HG02973 (cell line): ENCODE measurements at regions not wholly inside any gene's neighbourhood (a gene's known extent, or its start where the extent isn't known, plus 50 kb on each side); places are given as distances from the start of the nearest gene placed in this dataset.

Experiments used
- ATAC-seq: cut with Tn5 transposase; IDR thresholded peaks from one replicate; pipeline ENCODE4 v1.9.1; 2021; ENCODE audit warnings: moderate library complexity; ENCODE audit not compliant: unreplicated experiment

DNA sequence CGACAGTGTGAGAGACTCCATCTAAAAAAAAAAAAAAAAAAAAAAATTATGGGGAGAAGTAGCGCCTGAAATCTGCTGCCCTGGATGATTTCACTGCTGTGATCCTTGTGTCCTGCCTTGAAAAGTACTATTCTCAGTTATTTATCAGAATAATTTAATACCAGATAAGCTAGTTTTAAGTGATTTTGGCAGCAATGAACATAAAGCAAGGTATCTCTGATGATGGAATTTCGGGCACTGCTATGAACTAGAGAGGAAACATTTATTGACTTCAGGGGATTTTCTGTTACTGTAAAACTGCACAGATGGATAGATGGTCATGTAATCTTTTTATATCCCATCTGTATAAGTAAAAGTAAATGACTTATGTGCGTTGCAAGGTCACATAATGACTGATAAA lies 619.1 kb upstream of the ANKRD30A start:
- no peak for ATAC-seq

GRCh38 chr10:36504758-36505157 lies 620.6 kb upstream of the ANKRD30A start:
- ATAC-seq = no peak

DNA sequence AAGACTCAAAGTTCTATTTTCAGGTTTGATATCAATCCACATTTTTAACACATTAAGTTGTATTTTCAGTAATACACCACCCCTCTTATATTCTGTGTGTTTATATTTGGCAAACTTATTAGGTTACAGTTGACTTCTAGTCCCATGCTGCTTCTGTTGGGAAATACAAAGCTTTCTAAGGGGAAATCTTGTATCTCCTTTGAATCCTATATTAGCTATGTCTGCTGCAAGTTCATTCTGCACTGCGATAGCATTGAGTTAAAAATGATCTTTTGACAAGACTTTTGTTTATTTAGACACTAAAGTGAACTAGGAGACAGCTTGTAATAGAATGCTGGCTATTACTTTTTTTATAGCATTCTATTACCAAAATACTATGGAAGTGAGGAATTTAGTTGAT lies 625.1 kb upstream of the ANKRD30A start:
- no peak for ATAC-seq

DNA sequence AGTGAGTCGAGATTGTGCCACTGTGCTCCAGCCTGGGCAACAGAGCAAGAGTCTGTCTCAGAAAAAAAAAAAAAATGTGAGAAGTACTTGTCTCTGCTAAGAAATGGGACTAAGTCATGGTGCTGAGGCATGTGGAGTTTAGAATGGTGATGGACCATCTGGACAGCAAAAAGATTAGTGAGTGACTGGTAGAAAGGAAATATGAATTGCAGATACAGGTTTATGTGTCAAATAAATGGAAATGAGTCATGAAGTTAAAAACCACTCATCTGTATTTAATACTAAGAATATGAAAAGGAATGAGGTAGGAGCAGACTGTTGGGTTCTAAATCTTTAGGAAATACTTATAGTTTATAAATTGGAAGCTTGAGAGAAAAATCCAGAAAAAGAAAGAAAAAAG lies 625.7 kb upstream of the ANKRD30A start:
- no peak for ATAC-seq

GRCh38 chr10:36496758-36497157 lies 628.6 kb upstream of the ANKRD30A start:
- ATAC-seq = no peak

GRCh38 chr10:36494371-36494770 lies 631.0 kb upstream of the ANKRD30A start:
- ATAC-seq = no peak

DNA sequence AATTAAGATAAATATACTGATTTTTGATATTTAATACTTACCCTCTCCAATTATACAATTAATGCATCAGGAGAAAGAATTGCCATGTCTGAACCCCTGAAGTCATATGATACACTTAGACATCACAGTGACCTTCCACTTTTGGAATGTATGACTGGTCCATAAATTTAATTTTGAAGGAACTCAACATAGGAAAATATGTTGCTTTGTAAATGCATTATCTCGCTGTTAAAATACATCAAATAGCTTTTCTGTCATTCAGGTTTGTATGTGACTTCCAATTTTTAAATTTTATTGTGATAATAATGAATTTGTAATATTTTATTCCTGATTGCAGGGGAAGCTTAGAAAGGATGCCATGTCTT lies 631.9 kb upstream of the ANKRD30A start:
- ATAC-seq = no peak

DNA sequence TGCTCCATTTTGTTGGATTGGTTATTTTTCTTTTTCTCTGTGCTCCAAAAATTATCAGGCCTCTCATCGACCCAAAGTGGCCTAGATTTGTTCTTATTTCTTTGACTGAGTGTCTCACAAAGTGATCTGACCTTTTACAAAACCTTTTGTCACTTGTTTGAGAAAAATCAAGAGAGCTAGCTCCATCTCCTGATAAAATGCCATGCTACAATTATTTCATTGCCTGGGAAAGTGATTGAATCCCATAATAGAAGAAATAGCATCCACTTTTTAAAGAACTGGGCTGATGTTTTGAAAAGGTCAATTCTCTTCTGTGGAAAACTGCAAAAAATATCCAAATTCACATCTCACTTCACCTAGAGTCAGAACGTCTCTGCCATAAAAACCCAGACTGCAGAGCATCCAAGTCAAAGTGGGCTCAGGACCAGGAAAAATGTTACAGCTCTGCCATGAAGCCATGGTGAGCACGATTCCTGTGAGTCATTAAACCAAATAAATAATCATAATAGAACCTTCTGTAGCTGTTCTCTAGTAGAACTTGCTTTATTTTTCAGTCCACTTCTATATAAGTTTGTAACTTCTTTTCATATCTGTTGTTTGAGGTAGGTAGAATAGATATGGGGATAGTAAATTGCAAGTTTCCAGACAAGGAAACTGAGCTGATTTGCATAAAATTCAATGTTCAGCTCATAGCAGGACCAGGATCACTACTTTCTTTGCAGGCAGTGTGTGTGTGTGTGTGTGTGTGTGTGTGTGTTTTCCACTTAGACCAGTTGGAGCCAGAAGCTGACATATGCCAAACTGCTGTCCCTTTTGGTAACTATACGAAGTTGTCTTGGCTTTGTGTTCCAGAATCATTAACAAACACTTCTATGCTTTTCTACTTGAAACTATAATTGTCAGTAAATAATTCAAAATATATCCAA lies 632.5 kb upstream of the ANKRD30A start:
- no peak for ATAC-seq

DNA sequence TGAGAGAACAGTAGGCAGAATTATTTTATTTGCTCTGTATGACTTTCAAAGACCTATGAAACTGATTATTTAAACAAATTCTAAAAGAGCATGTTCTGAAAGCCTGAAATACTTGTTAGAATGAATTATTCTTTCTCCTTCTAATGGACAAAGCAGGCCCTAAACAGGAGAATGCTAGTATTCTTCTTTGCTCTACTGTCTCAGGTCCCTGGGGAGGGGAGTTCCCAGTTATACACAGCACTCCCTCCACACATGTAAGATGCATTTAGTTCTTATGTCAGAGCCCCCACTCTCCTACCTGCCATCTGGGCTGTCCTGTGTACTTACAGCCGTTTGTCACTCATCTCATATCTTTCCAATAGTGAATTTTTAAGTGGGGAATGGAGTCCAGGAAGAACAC lies 633.5 kb upstream of the ANKRD30A start:
- no peak for ATAC-seq

GRCh38 chr10:36489611-36490228 lies 635.7 kb upstream of the ANKRD30A start:
- ATAC-seq = no peak

DNA sequence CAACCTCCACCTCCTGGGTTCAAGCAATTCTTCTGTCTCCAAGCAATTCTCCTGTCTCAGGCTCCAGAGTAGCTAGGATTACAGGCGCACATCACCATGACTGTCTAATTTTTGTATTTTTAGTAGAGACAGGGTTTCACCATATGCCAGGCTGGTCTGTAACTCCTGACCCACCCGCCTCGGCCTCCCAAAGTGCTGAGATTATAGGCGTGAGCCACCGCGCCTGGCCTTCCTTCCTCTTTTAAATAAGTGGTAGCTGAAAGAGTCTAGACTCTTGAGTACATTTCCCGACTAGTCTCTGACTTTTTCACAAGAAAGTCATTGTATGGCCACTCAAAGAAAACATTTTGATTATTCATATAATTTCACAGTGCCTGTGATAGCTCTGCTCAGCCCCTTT lies 636.2 kb upstream of the ANKRD30A start:
- ATAC-seq = no peak

- no peak for ATAC-seq
Measured at GRCh38 chr10:36488579-36488978, 636.8 kb upstream of the ANKRD30A start.

GRCh38 chr10:36479073-36479472 lies 646.3 kb upstream of the ANKRD30A start:
- ATAC-seq = no peak

- no peak for ATAC-seq
Measured at GRCh38 chr10:36476399-36476798, 649.0 kb upstream of the ANKRD30A start.

DNA sequence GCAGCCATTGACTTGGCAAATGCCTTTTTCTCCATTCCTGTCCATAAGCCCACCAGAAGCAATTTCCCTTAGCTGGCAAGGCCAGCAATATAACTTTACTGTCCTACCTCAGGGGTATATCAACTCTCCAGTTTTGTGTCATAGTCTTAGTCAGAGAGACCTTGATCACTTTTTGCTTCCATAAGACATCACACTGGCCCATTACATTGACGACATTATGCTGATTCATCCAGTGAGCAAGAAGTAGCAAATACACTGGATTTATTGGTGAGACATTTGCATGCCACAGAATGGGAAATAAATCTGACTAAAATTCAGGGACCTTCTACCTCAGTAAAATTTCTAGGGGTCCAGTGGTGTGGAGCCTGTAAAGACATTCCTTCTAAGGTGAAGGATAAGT lies 649.7 kb upstream of the ANKRD30A start:
- ATAC-seq = no peak

DNA sequence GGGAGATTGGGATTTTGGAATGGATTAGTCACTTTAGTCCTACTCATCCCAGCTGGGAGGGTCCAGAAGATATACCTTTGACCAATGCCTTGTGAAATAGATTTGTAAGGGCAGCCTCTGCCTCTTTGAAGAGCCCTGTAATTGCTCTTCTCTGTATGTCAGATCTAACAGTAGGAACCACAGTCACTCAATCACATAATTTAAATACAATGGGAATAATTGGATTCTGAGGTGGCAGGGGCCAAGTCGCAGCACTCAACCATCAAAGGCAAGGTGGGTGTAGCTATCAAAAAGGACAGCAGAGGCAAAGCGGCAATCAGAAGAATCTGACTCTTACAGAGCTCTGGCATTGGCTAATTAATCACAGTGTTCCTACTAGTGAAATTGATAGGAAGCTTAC lies 650.9 kb upstream of the ANKRD30A start:
- no peak for ATAC-seq

GRCh38 chr10:36473122-36473521 lies 652.3 kb upstream of the ANKRD30A start:
- ATAC-seq = no peak

DNA sequence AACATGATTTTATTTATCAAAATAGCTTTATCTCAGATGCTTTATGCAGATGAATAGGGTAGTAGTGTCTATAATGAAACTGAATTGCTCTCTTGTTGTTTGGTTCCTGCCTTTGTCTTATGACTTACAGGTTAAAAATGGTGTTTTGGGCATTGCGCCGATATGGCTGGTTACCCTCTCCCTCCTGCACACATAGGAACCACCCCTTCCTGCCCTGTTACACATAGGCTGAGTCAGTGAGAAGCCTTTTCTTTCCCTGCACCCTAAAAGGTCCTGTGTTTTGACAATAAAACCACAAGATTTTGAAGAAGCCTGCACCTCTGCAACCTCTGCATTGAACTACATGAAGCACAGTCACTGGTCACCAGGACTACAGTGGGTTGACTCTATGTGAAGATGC lies 655.8 kb upstream of the ANKRD30A start:
- ATAC-seq = no peak

- ATAC-seq = no peak
Measured at GRCh38 chr10:36468620-36469019, 656.8 kb upstream of the ANKRD30A start.

- no peak for ATAC-seq
Measured at GRCh38 chr10:36465604-36466379, 659.6 kb upstream of the ANKRD30A start.

- no peak for ATAC-seq
Measured at GRCh38 chr10:36464291-36464690, 661.1 kb upstream of the ANKRD30A start.

- no peak for ATAC-seq
Measured at GRCh38 chr10:36463390-36463789, 662.0 kb upstream of the ANKRD30A start.
